Activated T-cell treated with anti-CD3 and anti-CD28 coated beads for 48 hours (primary cell): ENCODE measurements at regions not wholly inside any gene's neighbourhood (a gene's known extent, or its start where the extent isn't known, plus 50 kb on each side); places are given as distances from the start of the nearest gene placed in this dataset.

ENCODE experiments used
- DNase-seq: peaks from one replicate; pipeline ENCODE4 v3.0.0-alpha.2; 2020; ENCODE audit warnings: low read depth

GRCh38 chr1:204736836-204737235 lies 51.3 kb upstream of the LRRN2 start:
- DNase-seq = no peak

- no peak for DNase-seq
These were observed 53.0 kb upstream of the LRRN2 start for GRCh38 chr1:204738506-204738905.

GRCh38 chr1:204740354-204740753 lies 54.8 kb upstream of the LRRN2 start:
- no peak for DNase-seq

- DNase-seq = no peak
These were observed 55.9 kb upstream of the LRRN2 start for GRCh38 chr1:204741440-204741839.

- no peak for DNase-seq
These were observed 57.2 kb upstream of the LRRN2 start for GRCh38 chr1:204742676-204743251.

- DNase-seq = no peak
These were observed 58.7 kb upstream of the LRRN2 start for GRCh38 chr1:204744107-204744779.

- peak; percentile 43 for DNase-seq
These were observed 61.4 kb upstream of the LRRN2 start for GRCh38 chr1:204746838-204747442.

GRCh38 chr1:204751480-204751879 lies 65.9 kb upstream of the LRRN2 start:
- DNase-seq = no peak

GRCh38 chr1:204751883-204752687 lies 66.5 kb upstream of the LRRN2 start:
- no peak for DNase-seq

- no peak for DNase-seq
These were observed 67.1 kb upstream of the LRRN2 start for GRCh38 chr1:204752688-204753040.

GRCh38 chr1:204754821-204755220 lies 69.3 kb upstream of the LRRN2 start:
- DNase-seq = no peak

GRCh38 chr1:204756349-204756748 lies 70.8 kb upstream of the LRRN2 start:
- no peak for DNase-seq

GRCh38 chr1:204756811-204757210 lies 71.3 kb upstream of the LRRN2 start:
- DNase-seq = no peak

- DNase-seq = no peak
These were observed 73.1 kb upstream of the LRRN2 start for GRCh38 chr1:204758601-204759000.

GRCh38 chr1:204760350-204760749 lies 74.8 kb upstream of the LRRN2 start:
- no peak for DNase-seq

GRCh38 chr1:204760757-204761156 lies 75.2 kb upstream of the LRRN2 start:
- DNase-seq = no peak

- DNase-seq = peak; percentile 71
These were observed 78.4 kb upstream of the LRRN2 start for GRCh38 chr1:204763773-204764427.

- no peak for DNase-seq
These were observed 84.5 kb upstream of the LRRN2 start for GRCh38 chr1:204769997-204770396.

GRCh38 chr1:204771358-204771757 lies 85.8 kb upstream of the LRRN2 start:
- DNase-seq = no peak

GRCh38 chr1:204773246-204773645 lies 87.7 kb upstream of the LRRN2 start:
- no peak for DNase-seq

- DNase-seq = no peak
These were observed 90.0 kb upstream of the LRRN2 start for GRCh38 chr1:204775546-204775945.

GRCh38 chr1:204777591-204777990 lies 92.1 kb upstream of the LRRN2 start:
- DNase-seq = no peak
